ENCODE measurements at regions not wholly inside any gene's neighbourhood (a gene's known extent, or its start where the extent isn't known, plus 50 kb on each side); places are given as distances from the start of the nearest gene placed in this dataset.

DNA sequence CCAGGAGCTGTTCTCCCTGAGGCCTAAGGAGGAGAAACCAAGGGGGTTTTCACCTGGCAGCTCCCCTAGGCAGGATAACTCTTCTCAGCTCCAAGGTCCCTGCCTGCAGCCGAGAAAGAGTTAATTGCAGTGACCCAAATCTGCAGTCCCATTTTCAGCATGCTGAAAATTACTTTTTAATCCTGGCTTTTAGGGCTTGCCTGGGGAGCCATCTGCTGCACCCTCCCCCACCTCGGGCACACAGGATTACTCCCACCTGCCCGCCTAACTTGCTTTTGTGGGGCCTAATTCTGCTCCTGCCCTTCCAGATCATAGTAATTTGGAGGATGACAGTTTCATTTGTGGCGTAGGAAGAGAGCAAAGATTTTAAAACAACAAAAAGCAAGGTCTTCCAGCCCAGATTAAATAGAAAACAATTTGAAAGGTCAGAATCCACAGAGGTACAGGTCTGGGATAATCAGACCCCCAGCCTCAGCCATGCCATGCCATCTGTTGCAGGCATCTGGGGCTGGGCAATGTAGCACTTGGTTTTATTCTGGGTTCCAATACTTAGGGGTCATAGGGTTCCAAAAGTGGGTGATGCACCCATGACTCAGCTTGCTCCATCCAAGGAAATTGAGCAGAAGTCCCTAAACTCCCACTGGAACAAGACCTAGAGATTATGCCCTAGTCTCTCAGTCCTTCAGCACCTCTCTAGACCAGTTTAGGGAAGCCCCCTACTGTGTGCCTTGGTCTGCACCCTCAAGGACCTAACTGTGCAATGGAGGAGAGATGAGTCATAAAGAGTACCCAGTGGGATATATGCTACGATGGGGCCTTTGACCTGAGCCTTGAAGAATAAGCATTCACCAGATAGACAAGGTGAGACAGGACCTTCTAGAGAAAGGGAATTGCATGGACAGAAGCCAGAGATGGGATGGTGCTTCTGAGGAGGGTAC is 64.5 kb upstream of the NLK start:
- TF ChIP-seq, protein P1, sequence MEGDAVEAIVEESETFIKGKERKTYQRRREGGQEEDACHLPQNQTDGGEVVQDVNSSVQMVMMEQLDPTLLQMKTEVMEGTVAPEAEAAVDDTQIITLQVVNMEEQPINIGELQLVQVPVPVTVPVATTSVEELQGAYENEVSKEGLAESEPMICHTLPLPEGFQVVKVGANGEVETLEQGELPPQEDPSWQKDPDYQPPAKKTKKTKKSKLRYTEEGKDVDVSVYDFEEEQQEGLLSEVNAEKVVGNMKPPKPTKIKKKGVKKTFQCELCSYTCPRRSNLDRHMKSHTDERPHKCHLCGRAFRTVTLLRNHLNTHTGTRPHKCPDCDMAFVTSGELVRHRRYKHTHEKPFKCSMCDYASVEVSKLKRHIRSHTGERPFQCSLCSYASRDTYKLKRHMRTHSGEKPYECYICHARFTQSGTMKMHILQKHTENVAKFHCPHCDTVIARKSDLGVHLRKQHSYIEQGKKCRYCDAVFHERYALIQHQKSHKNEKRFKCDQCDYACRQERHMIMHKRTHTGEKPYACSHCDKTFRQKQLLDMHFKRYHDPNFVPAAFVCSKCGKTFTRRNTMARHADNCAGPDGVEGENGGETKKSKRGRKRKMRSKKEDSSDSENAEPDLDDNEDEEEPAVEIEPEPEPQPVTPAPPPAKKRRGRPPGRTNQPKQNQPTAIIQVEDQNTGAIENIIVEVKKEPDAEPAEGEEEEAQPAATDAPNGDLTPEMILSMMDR (IDR thresholded peaks at IDR 0.05): no peak
- TF ChIP-seq POLR2A (IDR thresholded peaks at IDR 0.05): no peak
